ENCODE measurements at regions not wholly inside any gene's neighbourhood (a gene's known extent, or its start where the extent isn't known, plus 50 kb on each side); places are given as distances from the start of the nearest gene placed in this dataset.

- TF ChIP-seq TAF1 (IDR thresholded peaks at IDR 0.05; ENCODE audit: borderline replicate concordance, insufficient read depth, low read length) (no peak), FOXP2 (optimal IDR thresholded peaks at IDR 0.05; ENCODE audit: borderline replicate concordance, extremely low read depth, extremely low read length, insufficient read depth) (no peak), POLR2AphosphoS5 (IDR thresholded peaks at IDR 0.05; ENCODE audit: low read depth, low read length) (no peak), SIN3A (IDR thresholded peaks at IDR 0.05; ENCODE audit: borderline replicate concordance, insufficient read depth, low read length) (no peak)
- TF ChIP-seq, protein P1, sequence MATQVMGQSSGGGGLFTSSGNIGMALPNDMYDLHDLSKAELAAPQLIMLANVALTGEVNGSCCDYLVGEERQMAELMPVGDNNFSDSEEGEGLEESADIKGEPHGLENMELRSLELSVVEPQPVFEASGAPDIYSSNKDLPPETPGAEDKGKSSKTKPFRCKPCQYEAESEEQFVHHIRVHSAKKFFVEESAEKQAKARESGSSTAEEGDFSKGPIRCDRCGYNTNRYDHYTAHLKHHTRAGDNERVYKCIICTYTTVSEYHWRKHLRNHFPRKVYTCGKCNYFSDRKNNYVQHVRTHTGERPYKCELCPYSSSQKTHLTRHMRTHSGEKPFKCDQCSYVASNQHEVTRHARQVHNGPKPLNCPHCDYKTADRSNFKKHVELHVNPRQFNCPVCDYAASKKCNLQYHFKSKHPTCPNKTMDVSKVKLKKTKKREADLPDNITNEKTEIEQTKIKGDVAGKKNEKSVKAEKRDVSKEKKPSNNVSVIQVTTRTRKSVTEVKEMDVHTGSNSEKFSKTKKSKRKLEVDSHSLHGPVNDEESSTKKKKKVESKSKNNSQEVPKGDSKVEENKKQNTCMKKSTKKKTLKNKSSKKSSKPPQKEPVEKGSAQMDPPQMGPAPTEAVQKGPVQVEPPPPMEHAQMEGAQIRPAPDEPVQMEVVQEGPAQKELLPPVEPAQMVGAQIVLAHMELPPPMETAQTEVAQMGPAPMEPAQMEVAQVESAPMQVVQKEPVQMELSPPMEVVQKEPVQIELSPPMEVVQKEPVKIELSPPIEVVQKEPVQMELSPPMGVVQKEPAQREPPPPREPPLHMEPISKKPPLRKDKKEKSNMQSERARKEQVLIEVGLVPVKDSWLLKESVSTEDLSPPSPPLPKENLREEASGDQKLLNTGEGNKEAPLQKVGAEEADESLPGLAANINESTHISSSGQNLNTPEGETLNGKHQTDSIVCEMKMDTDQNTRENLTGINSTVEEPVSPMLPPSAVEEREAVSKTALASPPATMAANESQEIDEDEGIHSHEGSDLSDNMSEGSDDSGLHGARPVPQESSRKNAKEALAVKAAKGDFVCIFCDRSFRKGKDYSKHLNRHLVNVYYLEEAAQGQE (IDR thresholded peaks at IDR 0.05; ENCODE audit: insufficient read depth in 1 of 2, low read depth in 2 of 2, low read length in 2 of 2): no peak
Measured at GRCh38 chrX:121949041-121949760, 901.8 kb downstream of the GLUD2 start.

Data from PFSK-1 (cell line).